NCI-H2171 (cell line): ENCODE measurements at regions not wholly inside any gene's neighbourhood (a gene's known extent, or its start where the extent isn't known, plus 50 kb on each side); places are given as distances from the start of the nearest gene placed in this dataset.
"Not testable (repeated sequence)": the region's sequence is repeated elsewhere in the genome, so short reads cannot be mapped to it uniquely, and the experiment has no call there.

Experiments
- DNase-seq: peaks from one replicate; lab custom pipeline; 2025; lab: John Stamatoyannopoulos, UW

DNA sequence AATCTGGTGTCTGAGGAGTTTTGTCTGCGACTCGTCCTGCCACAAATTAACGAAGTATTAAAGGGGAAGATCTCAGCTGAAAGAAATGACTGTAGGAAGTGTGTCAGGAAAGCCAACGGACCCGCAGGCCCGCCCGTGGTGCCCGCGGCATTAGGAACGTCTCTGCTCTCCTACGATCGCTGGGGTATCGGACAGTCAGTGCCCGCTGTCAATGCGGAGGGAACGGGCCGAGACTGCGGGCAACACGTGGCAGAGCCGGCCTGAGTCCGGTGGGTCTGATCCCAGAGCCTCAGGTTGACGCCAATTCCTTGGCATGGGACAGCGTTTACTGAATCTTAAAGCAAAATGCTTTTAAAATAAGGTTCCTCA is 128.7 kb downstream of the KBTBD2 start:
- DNase-seq: no peak

- not testable (repeated sequence) for DNase-seq
Measured at GRCh38 chr7:32762206-32762924, 129.2 kb downstream of the KBTBD2 start.

DNA sequence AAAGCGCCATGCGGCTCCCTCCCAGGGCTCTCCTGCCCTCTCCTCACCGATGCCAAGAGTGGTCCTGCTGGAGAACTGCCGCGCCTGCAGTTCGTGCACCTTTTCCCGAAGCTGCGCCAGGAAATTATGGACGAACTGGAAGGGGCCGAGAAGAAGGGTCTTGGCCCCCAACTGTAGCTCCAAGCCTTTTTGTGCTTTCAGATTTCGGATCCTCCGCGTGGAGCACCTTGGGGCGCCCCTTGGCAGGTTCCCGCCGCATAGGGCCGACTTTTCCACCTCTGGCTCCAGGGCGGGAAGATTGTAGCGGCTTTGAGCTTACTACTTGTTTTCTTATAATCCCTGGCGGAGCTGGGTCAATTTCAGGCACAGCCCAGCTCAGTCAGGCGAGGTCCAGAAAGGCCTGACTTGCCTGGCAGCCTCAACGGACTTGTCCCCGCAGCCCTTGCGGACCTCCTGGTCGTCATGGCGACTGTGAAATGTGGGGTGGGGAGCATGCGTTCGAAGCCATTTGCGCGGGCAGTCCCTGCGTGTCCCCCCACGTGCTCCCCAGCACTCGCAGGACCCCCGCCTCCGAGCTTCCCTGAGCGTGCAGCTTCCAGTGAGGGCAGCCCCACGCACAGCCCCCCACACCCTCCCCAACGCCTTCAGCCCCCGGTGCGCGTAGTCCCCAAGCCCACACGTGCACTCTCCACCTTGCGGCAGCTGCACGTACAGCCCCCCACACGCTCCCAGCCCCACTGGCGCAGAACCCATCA is 129.9 kb downstream of the KBTBD2 start:
- no peak for DNase-seq

GRCh38 chr7:32760755-32761154 is 130.8 kb downstream of the KBTBD2 start:
- DNase-seq: not testable (repeated sequence)

GRCh38 chr7:32759859-32760258 is 131.7 kb downstream of the KBTBD2 start:
- DNase-seq: not testable (repeated sequence)

DNA sequence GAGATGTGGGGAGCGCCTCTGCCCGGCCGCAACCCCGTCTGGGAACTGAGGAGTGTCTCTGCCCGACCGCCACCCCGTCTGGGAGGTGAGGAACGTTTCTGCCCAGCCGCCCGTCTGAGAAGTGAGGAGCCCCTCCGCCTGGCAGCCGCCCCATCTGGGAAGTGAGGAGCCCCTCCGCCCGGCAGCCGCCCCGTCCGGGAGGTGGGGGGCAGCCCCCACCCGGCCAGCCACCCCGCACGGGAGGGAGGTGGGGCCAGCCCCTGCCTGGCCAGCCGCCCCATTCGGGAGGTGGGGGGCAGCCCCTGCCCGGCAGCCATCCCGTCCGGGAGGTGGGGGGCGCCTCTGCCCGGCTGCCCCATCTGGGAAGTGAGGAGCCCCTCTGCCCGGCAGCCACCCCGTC is 137.7 kb downstream of the KBTBD2 start:
- DNase-seq: not testable (repeated sequence)

DNA sequence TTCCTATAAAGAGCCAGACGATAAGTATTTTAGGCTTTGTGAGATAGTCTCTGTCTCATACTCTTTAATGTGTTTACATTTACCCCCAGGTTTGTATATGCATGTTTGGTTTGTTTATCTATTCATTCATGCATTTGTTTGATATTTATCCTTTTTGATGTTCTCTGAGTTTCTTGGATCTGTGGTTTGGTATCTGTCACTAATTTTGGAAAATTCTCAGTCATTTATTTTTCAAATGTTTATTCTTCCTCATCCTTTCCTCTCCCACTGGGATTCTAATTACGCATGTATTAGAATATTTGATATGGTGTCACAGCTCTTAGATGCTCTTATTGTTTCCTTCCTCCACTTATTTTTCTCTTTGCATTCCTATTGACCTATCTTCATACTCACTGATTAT is 143.2 kb downstream of the KBTBD2 start:
- not testable (repeated sequence) for DNase-seq

DNA sequence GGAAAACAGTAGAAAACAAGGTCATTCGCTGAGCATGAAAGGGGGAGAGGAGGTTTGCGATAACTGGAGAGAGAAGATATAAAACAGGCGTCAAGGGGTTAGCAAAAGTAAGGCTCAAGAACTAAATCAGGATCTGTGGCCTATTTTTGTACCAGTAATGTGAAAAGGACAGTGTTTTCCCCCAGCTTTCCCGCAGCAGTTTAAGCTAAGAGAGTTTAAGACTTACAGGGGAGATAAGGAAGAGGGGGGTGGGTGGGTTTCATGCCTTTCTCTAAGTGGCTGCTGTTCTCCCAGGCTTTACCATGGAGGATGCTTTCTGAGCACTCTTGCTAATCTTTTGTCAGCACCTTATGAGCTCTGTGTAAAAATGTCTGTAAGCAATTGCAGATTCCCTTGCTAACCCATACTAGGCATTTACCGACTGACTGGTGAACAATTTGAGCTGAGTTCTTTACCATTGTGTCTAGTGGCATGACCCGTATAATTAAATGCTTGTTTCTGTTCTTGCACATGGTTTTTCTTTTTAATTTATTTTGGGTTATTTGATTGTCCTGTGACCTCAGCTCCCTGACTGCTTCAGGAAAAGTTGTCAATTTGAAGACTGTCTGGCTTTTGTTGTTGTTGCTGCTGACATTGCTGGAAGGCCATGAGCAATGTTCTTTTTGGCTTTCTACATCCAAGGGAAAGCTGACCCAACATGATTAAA is 144.0 kb downstream of the KBTBD2 start:
- DNase-seq: not testable (repeated sequence)

- not testable (repeated sequence) for DNase-seq
Measured at GRCh38 chr7:32741853-32742476, 149.6 kb downstream of the KBTBD2 start.

GRCh38 chr7:32739749-32740148 is 151.8 kb downstream of the KBTBD2 start:
- DNase-seq: not testable (repeated sequence)

GRCh38 chr7:32738390-32738789 is 153.2 kb downstream of the KBTBD2 start:
- DNase-seq: not testable (repeated sequence)

DNA sequence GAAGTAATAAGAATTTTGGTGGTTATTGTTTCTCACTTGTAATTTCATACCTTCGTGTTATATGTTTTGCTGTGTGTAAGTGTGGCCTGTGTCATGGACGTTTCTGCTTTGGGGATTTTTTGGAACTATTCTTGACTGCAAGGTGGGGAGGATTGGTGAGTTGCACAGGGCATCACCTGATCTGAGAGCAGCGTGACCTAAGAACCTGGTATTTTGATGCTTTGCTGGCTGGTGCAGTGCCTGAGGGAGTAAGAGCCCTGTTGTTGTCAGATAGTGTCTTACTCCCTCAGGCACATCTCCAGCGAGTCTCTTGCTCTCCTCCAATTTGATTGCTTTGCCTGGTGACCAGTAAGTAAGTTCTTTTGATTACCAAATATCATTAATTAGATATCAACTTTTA is 158.8 kb downstream of the KBTBD2 start:
- DNase-seq: not testable (repeated sequence)

DNA sequence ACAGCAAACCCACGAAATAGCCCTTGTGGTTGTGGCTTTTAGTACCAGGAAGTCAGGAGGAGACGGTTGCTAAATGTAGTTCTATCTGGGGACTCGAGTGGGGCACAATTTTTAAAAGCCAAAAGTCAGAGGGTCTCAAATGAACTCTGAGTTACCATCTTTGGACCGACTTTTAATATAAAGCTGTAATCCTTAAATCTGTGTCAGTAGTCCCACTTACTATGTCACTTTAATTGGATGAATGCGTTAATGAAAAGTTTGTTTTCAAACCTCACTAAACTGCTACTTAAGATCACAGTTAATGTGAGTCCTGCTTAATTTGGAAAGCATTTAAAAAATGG is 162.3 kb downstream of the KBTBD2 start:
- DNase-seq: not testable (repeated sequence)

DNA sequence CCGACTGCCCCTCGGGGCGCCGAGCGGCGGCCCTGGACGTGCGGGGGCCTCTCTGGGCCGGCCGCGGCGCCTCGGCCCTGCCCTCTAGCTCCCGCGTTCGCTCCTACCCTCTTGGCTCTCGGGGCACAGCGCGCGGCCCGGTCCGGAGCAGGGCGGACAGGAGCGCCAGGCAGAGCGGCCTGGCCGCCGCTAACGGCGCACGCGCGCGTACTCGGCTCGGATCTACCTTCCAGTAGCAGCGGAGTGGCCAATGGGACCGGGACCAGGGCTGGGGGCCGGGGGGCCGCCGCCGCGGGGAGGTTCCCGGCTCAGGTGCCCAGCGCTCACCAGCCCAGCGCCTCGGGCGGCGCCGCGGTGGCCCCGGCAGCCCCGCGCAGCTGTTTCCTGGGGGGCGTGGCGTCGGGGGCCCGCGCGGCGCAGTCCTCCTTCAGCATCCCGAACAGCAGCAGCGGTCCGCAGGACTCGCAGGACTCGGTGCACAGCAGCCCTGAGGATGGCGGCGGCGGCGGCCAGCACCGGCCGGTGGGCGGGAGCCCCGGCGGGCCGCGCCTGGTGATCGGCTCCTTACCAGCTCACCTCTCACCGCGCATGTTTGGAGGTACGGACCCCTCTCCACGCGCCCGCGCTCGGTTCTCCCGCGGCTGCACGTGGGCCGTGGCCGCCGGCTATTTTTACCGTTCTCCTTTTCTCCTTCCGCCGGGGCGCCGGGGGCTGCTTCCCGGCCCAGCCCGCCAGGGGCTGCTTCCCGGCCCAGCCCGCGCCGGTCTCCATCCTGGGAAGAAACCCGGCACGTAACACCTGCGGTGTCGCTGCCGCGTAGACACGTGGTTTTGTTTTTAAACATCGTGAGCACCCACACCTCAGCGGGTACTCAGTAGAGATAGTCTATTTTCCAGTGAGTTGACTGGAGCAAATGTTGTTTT is 162.9 kb downstream of the KBTBD2 start:
- DNase-seq: peak; percentile 12

DNA sequence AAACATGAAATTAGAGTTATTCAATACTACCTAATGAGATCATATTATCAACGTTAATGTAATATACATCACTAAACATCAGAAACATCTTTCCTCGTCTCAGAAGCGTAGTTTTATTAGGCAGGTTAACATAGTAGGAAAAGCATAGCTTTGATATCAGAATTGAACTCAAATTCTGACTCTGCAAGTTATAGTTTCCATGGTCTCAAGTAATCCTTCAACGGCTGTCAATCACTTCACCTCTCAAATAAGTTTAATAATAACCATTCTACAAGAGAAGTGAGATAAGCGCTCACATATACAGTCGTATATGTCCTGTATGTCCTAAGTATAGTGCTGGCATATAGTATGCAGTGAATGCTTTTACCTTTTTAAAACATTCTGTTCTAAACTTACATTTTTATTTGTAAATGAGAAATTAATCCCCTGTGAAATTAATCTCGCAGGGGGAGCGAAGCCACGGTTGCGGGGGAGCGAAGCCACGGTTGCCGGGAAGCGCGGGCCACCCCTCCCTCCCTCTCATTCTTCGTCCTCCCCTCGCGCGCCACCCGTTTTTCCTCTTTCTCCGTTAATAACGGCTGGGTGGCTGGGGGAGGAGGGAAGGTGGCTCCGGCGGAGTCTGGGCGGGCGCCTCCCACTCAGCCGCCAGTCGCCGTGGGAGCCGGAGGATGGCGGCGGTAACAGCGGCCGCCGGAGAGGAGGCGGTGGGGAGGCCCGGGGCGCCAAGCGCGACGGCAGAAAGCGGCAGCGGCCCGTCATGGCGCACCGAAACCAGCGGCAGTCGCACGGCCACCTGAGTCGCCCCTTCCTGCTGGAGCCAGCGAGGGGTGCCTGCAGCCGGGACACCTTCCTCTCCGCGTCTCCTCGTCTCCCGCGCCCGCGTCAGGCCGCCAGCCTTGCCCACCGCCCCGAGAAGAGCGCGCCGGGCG is 163.8 kb downstream of the KBTBD2 start:
- peak; percentile 47 for DNase-seq

GRCh38 chr7:32722837-32723236 is 168.7 kb downstream of the KBTBD2 start:
- not testable (repeated sequence) for DNase-seq

DNA sequence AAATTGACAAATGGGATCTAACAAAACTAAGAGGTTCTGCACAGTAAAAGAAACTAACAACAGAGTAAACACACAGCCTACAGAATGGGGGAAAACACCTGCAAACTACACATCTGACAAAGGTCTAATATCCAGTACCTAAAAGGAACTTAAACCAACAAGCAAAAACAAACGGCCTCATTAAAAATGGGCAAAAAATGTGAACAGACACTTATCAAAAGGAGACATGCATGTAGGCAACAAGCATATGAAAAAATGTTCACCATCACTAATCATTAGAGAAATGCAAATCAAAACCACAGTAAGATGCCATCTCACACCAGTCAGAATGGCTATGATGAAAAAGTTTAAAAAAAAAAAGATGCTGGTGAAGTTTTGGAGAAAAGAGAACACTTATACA is 197.4 kb downstream of the KBTBD2 start:
- DNase-seq: no peak

GRCh38 chr7:32691965-32692815 is 196.9 kb downstream of the AVL9 start:
- DNase-seq: peak; percentile 8

GRCh38 chr7:32688092-32688491 is 192.8 kb downstream of the AVL9 start:
- DNase-seq: not testable (repeated sequence)
